ENCODE measurements at regions not wholly inside any gene's neighbourhood (a gene's known extent, or its start where the extent isn't known, plus 50 kb on each side); places are given as distances from the start of the nearest gene placed in this dataset.

DNA sequence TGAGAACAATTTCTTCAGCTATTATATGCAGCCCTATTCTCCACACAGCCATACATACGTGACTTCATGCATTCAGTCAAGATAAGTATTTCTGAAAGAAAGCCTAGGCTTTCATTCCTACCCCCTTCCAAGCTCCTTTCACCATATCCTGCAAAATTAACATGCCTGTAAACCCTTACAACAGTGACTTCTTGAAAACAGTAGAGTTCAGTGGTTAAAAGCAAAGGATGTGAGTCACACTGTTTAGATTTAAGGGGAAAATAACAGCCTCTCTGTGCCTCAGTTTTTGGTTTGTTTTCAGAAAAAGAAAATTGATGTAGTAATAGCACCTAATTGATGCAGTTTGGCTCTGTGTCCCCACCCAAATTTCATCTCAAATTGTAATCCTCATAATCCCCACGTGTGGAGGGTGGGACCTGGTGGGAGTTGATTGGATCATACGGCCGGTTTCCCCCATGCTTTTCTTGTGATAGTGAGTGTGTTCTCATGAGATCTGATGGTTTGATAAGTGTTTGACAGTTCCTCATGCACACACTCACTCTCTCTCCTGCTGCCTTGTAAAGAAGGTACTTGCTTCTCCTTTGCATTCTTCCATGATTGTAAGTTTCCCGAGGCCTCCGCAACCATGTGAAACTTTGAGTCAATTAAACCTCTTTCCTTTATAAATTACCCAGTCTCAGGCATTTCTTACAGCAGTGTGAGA lies 264.8 kb downstream of the CETN3 start:
- no peak overlapping the region for H3K27ac ChIP-seq
- H3K9me3 ChIP-seq: no peaks in the 10 kb centered on the region
- DNase-seq (ENCODE audit: low spot score in 2 of 2): no peak
- H3K4me3 ChIP-seq: no peak overlapping the region
- no peaks in the 10 kb centered on the region for H3K4me1 ChIP-seq
- WGBS: 83% methylated on average over 6 of the region's 6 CpGs
- H3K36me3 ChIP-seq: no peaks in the 10 kb centered on the region
- TF ChIP-seq POLR2AphosphoS5 (IDR thresholded peaks at IDR 0.05) (no peak), POLR2A (IDR thresholded peaks at IDR 0.05) (no peak), EP300 (IDR thresholded peaks at IDR 0.05) (no peak)
- TF ChIP-seq, protein P1, sequence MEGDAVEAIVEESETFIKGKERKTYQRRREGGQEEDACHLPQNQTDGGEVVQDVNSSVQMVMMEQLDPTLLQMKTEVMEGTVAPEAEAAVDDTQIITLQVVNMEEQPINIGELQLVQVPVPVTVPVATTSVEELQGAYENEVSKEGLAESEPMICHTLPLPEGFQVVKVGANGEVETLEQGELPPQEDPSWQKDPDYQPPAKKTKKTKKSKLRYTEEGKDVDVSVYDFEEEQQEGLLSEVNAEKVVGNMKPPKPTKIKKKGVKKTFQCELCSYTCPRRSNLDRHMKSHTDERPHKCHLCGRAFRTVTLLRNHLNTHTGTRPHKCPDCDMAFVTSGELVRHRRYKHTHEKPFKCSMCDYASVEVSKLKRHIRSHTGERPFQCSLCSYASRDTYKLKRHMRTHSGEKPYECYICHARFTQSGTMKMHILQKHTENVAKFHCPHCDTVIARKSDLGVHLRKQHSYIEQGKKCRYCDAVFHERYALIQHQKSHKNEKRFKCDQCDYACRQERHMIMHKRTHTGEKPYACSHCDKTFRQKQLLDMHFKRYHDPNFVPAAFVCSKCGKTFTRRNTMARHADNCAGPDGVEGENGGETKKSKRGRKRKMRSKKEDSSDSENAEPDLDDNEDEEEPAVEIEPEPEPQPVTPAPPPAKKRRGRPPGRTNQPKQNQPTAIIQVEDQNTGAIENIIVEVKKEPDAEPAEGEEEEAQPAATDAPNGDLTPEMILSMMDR (IDR thresholded peaks at IDR 0.05): no peak
- H3K27me3 ChIP-seq: no peaks in the 10 kb centered on the region

DNA sequence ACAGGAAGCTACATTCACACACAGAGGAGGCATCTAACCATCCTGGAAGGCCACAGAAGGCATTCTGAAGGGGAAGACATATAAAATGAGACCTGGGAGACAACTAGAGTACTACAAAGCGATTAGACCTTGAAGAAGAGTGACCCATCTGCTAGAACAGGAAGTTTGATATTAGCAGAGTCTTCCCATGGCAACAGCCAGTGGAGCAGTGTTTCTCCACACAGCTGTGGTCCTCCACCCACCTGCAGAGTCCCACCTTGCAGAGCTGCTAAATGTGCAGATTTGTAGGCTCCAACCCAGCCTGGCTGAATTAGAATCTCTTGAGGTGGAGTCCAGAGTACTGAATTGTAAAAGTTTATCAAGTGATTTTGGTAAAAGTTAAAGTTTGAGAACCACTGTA lies 267.0 kb downstream of the CETN3 start:
- no peaks in the 10 kb centered on the region for H3K4me1 ChIP-seq
- no peaks in the 10 kb centered on the region for H3K36me3 ChIP-seq
- TF ChIP-seq, protein P1 (IDR thresholded peaks at IDR 0.05): no peak
- TF ChIP-seq POLR2A (IDR thresholded peaks at IDR 0.05): no peak
- H3K27me3 ChIP-seq: no peaks in the 10 kb centered on the region
- H3K9me3 ChIP-seq: no peaks in the 10 kb centered on the region
- no peak for DNase-seq (ENCODE audit: low spot score in 2 of 2)
- no peak overlapping the region for H3K27ac ChIP-seq
- WGBS: 95% methylated on average over 1 of the region's 1 CpG
- no peak overlapping the region for H3K4me3 ChIP-seq

DNA sequence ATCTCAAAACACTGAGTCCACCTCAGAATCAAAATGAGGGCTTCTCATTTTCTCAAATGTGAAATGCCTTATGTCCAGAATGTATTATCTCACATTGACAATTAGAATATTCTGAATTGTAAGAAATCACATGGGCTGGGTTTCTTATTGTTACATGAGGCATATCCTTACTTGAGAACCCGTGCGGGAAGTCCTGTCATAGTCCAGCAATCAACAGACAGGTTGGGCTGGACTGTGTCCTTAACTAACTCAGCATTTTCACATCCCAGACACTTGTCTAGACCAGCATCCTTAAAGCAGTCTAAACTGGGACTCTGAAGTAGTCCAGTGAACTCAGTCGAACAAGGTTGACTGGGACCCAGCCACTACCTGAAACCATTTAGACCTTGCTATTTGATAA lies 267.6 kb downstream of the CETN3 start:
- DNase-seq (ENCODE audit: low spot score in 2 of 2): no peak
- H3K4me3 ChIP-seq: no peak overlapping the region
- H3K4me1 ChIP-seq: no peaks in the 10 kb centered on the region
- no peaks in the 10 kb centered on the region for H3K9me3 ChIP-seq
- WGBS: 98% methylated on average over 3 of the region's 3 CpGs
- TF ChIP-seq, protein P1 (IDR thresholded peaks at IDR 0.05): no peak
- TF ChIP-seq POLR2A (IDR thresholded peaks at IDR 0.05) (no peak), POLR2AphosphoS5 (IDR thresholded peaks at IDR 0.05) (no peak)
- no peak overlapping the region for H3K27ac ChIP-seq
- no peaks in the 10 kb centered on the region for H3K27me3 ChIP-seq
- no peaks in the 10 kb centered on the region for H3K36me3 ChIP-seq

DNA sequence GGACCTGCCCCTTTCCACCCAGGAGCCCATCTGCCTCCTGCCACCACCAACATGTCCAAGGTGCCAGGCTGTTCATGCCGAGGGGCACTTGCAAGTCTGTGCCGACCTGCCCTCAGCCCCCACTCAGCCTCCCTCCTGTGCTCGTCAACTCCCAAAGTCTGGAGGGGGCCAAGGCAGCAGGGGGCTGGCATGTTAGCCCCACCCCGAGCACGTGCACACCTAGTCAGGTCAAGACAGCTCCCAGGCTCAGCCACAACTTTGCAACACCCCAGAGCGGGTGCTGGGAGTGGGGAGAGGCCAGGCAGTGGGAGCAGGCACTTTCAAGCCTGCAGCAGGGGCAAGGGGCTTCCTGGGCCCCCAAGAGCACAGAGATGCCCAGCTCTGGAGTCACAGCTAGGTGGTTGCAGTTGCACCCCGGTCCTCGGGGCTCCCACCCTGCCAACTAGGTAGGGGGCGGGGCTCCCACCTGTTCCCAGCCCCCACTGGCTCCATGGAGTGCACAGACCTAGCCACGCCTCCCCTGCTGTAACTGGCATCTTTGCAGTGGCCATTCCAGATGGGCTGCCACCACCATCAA lies 272.5 kb downstream of the CETN3 start:
- no peaks in the 10 kb centered on the region for H3K27me3 ChIP-seq
- WGBS: 76% methylated on average over 9 of the region's 10 CpGs
- no peaks in the 10 kb centered on the region for H3K4me1 ChIP-seq
- no peak for TF ChIP-seq EP300 (IDR thresholded peaks at IDR 0.05)
- TF ChIP-seq, protein P1 (IDR thresholded peaks at IDR 0.05): no peak
- TF ChIP-seq POLR2A (IDR thresholded peaks at IDR 0.05): no peak
- no peak for TF ChIP-seq POLR2AphosphoS5 (IDR thresholded peaks at IDR 0.05)
- no peak overlapping the region for H3K4me3 ChIP-seq
- no peak for DNase-seq (ENCODE audit: low spot score in 2 of 2)
- no peaks in the 10 kb centered on the region for H3K36me3 ChIP-seq
- no peak overlapping the region for H3K27ac ChIP-seq
- H3K9me3 ChIP-seq: no peaks in the 10 kb centered on the region

DNA sequence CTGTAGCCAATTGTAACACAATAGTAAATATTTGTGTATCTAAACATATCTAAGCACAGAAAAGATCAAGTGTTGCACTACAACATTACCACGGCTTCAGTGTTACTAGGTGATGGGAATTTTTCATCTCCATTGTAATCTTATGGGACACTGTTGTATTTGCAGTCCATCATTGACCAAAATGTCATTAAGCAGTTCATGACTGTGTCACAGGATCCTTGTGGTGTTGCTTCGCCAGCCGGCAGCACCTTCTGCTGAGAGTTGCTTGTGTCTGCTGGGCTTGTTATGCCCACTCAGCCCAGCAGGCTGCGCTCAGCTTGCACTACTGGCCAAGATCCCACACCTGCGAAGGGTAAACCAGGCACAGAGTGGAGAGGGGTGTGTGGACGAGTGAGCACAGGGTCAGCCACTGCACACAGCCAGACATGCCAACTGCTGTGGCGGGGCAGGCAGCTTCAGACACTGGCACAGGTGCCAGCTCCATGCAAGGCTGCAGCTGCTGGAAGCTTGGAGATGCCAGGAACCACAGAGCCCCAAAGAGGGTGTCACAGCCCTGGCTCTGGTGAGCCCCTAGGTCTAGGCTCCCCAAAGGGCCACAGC lies 273.7 kb downstream of the CETN3 start:
- no peak overlapping the region for H3K4me3 ChIP-seq
- 81% methylated on average over 5 of the region's 7 CpGs for WGBS
- TF ChIP-seq, protein P1 (IDR thresholded peaks at IDR 0.05): no peak
- TF ChIP-seq POLR2A (IDR thresholded peaks at IDR 0.05) (no peak), EP300 (IDR thresholded peaks at IDR 0.05) (no peak), POLR2AphosphoS5 (IDR thresholded peaks at IDR 0.05) (no peak)
- no peaks in the 10 kb centered on the region for H3K9me3 ChIP-seq
- H3K36me3 ChIP-seq: no peaks in the 10 kb centered on the region
- H3K4me1 ChIP-seq: no peaks in the 10 kb centered on the region
- H3K27me3 ChIP-seq: no peaks in the 10 kb centered on the region
- no peak overlapping the region for H3K27ac ChIP-seq
- DNase-seq (ENCODE audit: low spot score in 2 of 2): no peak
